ENCODE measurements at regions not wholly inside any gene's neighbourhood (a gene's known extent, or its start where the extent isn't known, plus 50 kb on each side); places are given as distances from the start of the nearest gene placed in this dataset.

DNA sequence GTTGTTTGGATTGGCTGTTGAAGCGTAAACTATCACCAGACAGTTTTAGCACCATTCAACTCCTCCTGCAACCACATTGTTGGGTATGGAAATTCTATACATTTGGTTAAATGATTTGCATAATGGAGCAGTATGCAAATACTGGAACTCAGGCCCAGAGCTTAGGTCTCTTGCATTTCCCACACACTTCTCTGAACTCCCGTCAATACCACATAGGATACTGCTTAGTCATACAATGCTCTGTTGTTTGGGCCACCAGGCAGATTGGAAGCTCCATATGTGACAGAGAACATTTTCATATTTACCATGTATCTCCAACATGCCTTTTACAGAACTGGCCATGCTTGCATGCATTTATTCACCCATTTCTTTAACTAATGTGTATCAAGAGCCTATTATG is 78.0 kb downstream of the IFNG start:
- 77 to 85% methylated on average over 2 of the region's 2 CpGs for WGBS, 2 donors
- Histone ChIP-seq H3K27ac (no peak overlapping the region), H3K4me3 (no peak overlapping the region), H3K36me3 (no peaks in the 10 kb centered on the region), H3K27me3 (no peaks in the 10 kb centered on the region), H3K4me1 (no peaks in the 10 kb centered on the region), H3K9me3 (peaks cover 0 to 8% (median 0%) of the 10 kb centered on the region in 4 donors)
- TF ChIP-seq EP300 (IDR thresholded peaks at IDR 0.05) = no peak
- TF ChIP-seq POLR2A (IDR thresholded peaks at IDR 0.05) = no peak
- TF ChIP-seq, protein P1, sequence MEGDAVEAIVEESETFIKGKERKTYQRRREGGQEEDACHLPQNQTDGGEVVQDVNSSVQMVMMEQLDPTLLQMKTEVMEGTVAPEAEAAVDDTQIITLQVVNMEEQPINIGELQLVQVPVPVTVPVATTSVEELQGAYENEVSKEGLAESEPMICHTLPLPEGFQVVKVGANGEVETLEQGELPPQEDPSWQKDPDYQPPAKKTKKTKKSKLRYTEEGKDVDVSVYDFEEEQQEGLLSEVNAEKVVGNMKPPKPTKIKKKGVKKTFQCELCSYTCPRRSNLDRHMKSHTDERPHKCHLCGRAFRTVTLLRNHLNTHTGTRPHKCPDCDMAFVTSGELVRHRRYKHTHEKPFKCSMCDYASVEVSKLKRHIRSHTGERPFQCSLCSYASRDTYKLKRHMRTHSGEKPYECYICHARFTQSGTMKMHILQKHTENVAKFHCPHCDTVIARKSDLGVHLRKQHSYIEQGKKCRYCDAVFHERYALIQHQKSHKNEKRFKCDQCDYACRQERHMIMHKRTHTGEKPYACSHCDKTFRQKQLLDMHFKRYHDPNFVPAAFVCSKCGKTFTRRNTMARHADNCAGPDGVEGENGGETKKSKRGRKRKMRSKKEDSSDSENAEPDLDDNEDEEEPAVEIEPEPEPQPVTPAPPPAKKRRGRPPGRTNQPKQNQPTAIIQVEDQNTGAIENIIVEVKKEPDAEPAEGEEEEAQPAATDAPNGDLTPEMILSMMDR (IDR thresholded peaks at IDR 0.05) = no peak
- DNase-seq (ENCODE audit: low spot score in 2 of 2) = no peak

DNA sequence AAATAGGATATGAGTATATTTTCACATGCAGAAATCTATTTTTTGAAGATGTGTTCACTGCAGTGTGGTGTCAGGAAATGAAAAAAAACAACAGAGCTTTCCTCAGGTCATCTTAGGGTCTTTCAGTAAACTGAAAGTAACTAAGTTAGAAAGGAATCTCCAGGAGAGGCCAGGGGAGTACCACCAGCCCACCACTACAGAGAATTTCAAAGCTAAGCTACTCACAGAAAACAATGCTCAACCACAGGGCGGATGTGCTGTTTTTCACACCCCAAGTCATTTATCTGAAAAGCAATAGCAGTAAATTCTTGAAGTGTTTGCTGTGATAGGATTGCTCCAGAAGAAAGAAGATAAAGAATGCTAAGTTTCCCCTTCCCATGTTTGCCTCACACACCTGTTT is 79.0 kb downstream of the IFNG start:
- WGBS, 2 donors = 50 to 59% methylated on average over 1 of the region's 1 CpG
- no peaks in the 10 kb centered on the region for H3K36me3 ChIP-seq
- no peaks in the 10 kb centered on the region for H3K27me3 ChIP-seq
- peaks cover 0 to 8% (median 0%) of the 10 kb centered on the region in 4 donors for H3K9me3 ChIP-seq
- no peak for DNase-seq (ENCODE audit: low spot score in 2 of 2)
- H3K27ac ChIP-seq = no peak overlapping the region
- H3K4me1 ChIP-seq = no peaks in the 10 kb centered on the region
- TF ChIP-seq POLR2A (IDR thresholded peaks at IDR 0.05) (no peak), EP300 (IDR thresholded peaks at IDR 0.05) (no peak)
- TF ChIP-seq, protein P1 (IDR thresholded peaks at IDR 0.05) = no peak
- no peak overlapping the region for H3K4me3 ChIP-seq

DNA sequence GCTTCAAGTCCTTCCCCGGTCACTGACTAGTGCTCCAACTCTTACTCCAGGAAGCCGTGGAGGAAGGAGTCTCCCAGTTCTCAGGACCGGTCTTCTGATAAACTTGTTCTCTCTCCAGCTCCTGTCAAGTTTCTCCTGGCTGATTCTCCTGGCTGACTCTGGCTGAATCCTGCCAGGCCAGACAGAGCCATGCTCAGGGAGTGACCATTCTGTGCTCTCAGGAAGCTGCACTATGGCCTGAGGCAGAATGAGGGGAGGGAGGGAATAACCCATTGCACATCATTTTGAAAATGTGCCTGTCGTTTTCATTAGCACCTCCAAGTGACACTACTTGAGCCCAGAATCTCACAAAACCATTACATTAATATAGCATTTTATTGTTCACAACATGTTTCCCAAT is 80.8 kb downstream of the IFNG start:
- H3K27me3 ChIP-seq = no peaks in the 10 kb centered on the region
- H3K4me3 ChIP-seq = no peak overlapping the region
- H3K9me3 ChIP-seq = peaks cover 0 to 7% (median 0%) of the 10 kb centered on the region in 4 donors
- no peak for TF ChIP-seq EP300 (IDR thresholded peaks at IDR 0.05)
- TF ChIP-seq, protein P1 (IDR thresholded peaks at IDR 0.05) = no peak
- no peak for TF ChIP-seq POLR2A (IDR thresholded peaks at IDR 0.05)
- H3K27ac ChIP-seq = no peak overlapping the region
- no peaks in the 10 kb centered on the region for H3K4me1 ChIP-seq
- 76 to 81% methylated on average over 4 of the region's 4 CpGs for WGBS, 2 donors
- DNase-seq (ENCODE audit: low spot score in 2 of 2) = no peak
- H3K36me3 ChIP-seq = no peaks in the 10 kb centered on the region

DNA sequence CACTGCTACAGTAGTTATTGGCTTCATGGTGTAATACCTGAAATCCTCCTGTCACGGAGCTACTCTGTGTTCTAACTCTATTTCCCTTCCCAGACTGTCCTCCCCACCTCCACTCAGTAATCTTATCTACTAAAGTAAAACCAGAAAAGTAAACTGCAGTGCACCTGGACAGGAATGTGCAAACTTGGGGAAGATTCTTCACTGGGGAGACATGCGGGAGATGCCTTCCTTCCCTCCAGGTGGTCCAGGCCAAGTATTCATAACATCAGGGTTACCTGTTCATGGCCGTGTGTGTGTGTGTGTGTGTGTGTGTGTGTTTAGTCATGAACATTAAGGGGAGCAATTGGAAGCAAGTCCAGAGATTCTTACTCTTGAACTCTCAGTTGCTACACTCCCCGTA is 84.1 kb downstream of the IFNG start:
- DNase-seq (ENCODE audit: low spot score in 2 of 2) = no peak
- H3K4me1 ChIP-seq = no peaks in the 10 kb centered on the region
- no peaks in the 10 kb centered on the region for H3K27me3 ChIP-seq
- no peak for TF ChIP-seq EP300 (IDR thresholded peaks at IDR 0.05)
- no peak for TF ChIP-seq POLR2A (IDR thresholded peaks at IDR 0.05)
- TF ChIP-seq, protein P1 (IDR thresholded peaks at IDR 0.05) = no peak
- H3K27ac ChIP-seq = no peak overlapping the region
- WGBS, 2 donors = 64 to 71% methylated on average over 4 of the region's 4 CpGs
- no peaks in the 10 kb centered on the region for H3K9me3 ChIP-seq
- H3K4me3 ChIP-seq = no peak overlapping the region
- no peaks in the 10 kb centered on the region for H3K36me3 ChIP-seq

DNA sequence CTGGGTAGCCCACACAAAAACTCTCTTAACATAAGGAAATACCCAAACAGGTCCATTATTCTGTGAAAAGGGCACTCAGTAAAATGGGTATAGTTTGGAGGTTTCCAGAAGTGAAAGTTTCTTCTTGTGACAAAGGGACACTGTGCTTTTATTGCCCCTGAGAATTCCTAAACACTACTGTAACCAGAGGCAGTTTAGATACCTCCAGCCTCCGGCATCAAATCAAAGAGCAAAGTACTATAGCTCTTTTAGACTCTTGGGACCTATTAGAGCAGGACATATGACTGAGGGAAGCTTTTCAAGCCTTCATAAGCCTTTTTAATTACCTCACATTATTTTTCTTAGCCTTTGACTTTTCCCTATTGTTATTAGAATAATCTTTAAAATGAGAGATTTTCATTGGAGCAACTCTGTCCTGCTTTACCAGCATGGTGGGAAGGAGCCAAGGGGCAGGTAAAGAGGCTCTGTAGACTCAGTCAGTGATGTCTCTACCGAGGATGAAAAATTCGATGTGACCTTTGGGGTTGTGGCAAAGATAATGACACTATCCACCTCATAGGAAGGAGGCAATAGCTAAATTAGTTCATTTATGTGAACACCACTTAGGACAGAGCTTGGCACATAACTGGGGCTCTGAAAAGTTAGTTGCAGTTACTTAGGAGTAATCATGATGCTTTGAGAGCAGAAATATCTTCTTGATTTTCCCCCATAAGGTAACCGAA is 85.1 kb downstream of the IFNG start:
- Histone ChIP-seq H3K9me3 (no peaks in the 10 kb centered on the region), H3K4me1 (no peaks in the 10 kb centered on the region), H3K27me3 (no peaks in the 10 kb centered on the region), H3K4me3 (no peak overlapping the region), H3K36me3 (no peaks in the 10 kb centered on the region), H3K27ac (no peak overlapping the region)
- WGBS, 2 donors = 58 to 60% methylated on average over 4 of the region's 4 CpGs
- no peak for DNase-seq (ENCODE audit: low spot score in 2 of 2)
- TF ChIP-seq, protein P1 (IDR thresholded peaks at IDR 0.05) = no peak
- TF ChIP-seq EP300 (IDR thresholded peaks at IDR 0.05) (no peak), POLR2A (IDR thresholded peaks at IDR 0.05) (no peak)
